K562 (cell line): ENCODE measurements at regions not wholly inside any gene's neighbourhood (a gene's known extent, or its start where the extent isn't known, plus 50 kb on each side); places are given as distances from the start of the nearest gene placed in this dataset.

Source experiments
- ATAC-seq: fragments of 200-7000 bp; cut with Tn5 transposase; 3 replicates; pipeline ENCODE4 v1.9.1; 2020; ENCODE audit warnings: moderate library complexity
- BruUV-seq: library from RNA; stranded (reverse); fragments of 400-500 nt; replicated peaks from 2 replicates; lab custom pipeline; 2021; lab: Mats Ljungman, UMichigan
- CTCF ChIA-PET: fragments of 300-600 bp; formaldehyde crosslinking; extraction: SDS; loops from one replicate; lab custom pipeline; 2021; ENCODE audit warnings: low intra/inter-chr PET ratio; lab: Yijun Ruan, JAX
- POLR2A ChIA-PET: fragments of 300-600, 350-650 bp; sonication (Branson Sonifier 250); formaldehyde crosslinking; extraction: SDS; loops from one replicate; lab custom pipeline; 2021; ENCODE audit warnings: antibody characterized with exemption, inconsistent platforms; lab: Yijun Ruan, JAX
- DNase-seq, 4 experiments: peaks; one replicate each; pipeline versions ENCODE4 v3.0.0 to v3.0.0-alpha.2; 2011 to 2018; ENCODE audit warnings: low spot score in 3 of 4, mixed read lengths in 3 of 4; ENCODE audit errors: extremely low read depth in 1 of 4
- FAIRE-seq: peaks from 2 replicates; lab custom pipeline; 2011; peaks lifted over from hg19 to GRCh38; lab: Jason Lieb, UNC
- H2AFZ ChIP-seq: 2 replicates; pipeline ENCODE4 v1.6.0; 2011; ENCODE audit warnings: low read depth, low read length, control low read depth, inconsistent platforms
- H3K27ac ChIP-seq: fragments of 200-600 bp; 3 replicates; pipeline ENCODE4 v1.8.0; 2011; ENCODE audit warnings: low read depth, mild to moderate bottlenecking, control low read depth, inconsistent platforms, low read length, moderate library complexity, mixed read lengths; ENCODE audit errors: extremely low read depth
- H3K27me3 ChIP-seq, 2 experiments: fragments of 300-600 bp in 1 of 2; 2 replicates in 1 of 2; 3 replicates in 1 of 2; pipeline versions ENCODE4 v1.6.0 to v1.8.0; 2011; ENCODE audit warnings: inconsistent platforms in 2 of 2, low read length in 2 of 2, mild to moderate bottlenecking in 1 of 2, mixed read lengths in 1 of 2, moderate library complexity in 1 of 2; ENCODE audit not compliant: control insufficient read depth in 2 of 2, insufficient read depth in 2 of 2
- H3K36me3 ChIP-seq: fragments of 300-600 bp; 3 replicates; pipeline ENCODE4 v1.8.0; 2011; ENCODE audit warnings: mild to moderate bottlenecking, low read length, inconsistent platforms; ENCODE audit not compliant: control insufficient read depth, insufficient read depth
- H3K4me1 ChIP-seq, 2 experiments: fragments of 200-600 bp in 1 of 2; replicated peaks in 1 of 2; 2 replicates in 1 of 2; 3 replicates in 1 of 2; pipeline versions ENCODE4 v1.5.1 to v1.8.0; 2011; ENCODE audit warnings: inconsistent platforms in 2 of 2, low read length in 2 of 2, mild to moderate bottlenecking in 1 of 2, mixed read lengths in 1 of 2, moderate library complexity in 1 of 2; ENCODE audit not compliant: control insufficient read depth in 2 of 2, insufficient read depth in 2 of 2
- H3K4me2 ChIP-seq: 2 replicates; pipeline ENCODE4 v1.6.1; 2011; ENCODE audit warnings: low read length, control low read depth, inconsistent platforms, mixed read lengths; ENCODE audit not compliant: insufficient read depth
- H3K4me3 ChIP-seq: fragments of 200-600 bp; sonication (generic), shearing (Covaris generic); 2 replicates; pipeline ENCODE4 v1.5.1; 2016; ENCODE audit warnings: control low read depth, inconsistent platforms
- H3K79me2 ChIP-seq: fragments of 200-600 bp; 3 replicates; pipeline ENCODE4 v1.8.0; 2011; ENCODE audit warnings: low read length, inconsistent platforms; ENCODE audit not compliant: control insufficient read depth, insufficient read depth
- H3K9ac ChIP-seq, 2 experiments: 2 replicates each; pipeline versions ENCODE4 v1.6.0 to v1.6.1; 2011; ENCODE audit warnings: low read depth in 2 of 2, low read length in 2 of 2, control low read depth in 1 of 2, inconsistent platforms in 1 of 2, mild to moderate bottlenecking in 1 of 2, mixed read lengths in 1 of 2; ENCODE audit not compliant: insufficient read depth in 1 of 2
- H3K9me1 ChIP-seq: one replicate; pipeline ENCODE4 v1.6.0; 2011; ENCODE audit warnings: inconsistent platforms, mild to moderate bottlenecking, low read length, moderate library complexity; ENCODE audit not compliant: control insufficient read depth, insufficient read depth
- H3K9me3 ChIP-seq: replicated peaks from 2 replicates; pipeline ENCODE4 v1.5.1; 2011; ENCODE audit warnings: low read depth, low read length, inconsistent platforms; ENCODE audit not compliant: control insufficient read depth, insufficient read depth
- H4K20me1 ChIP-seq: replicated peaks from 2 replicates; pipeline ENCODE4 v1.6.1; 2011; ENCODE audit warnings: low read length, inconsistent platforms, mixed read lengths; ENCODE audit not compliant: control insufficient read depth, insufficient read depth
- DMBX1 ChIP-seq: fragments of 250-450 bp; sonication (Bioruptor Pico); IDR thresholded peaks from 2 replicates; pipeline ENCODE4 v1.8.0; 2022; ENCODE audit warnings: inconsistent platforms, mild to moderate bottlenecking, moderate library complexity, borderline replicate concordance
- FOXM1 ChIP-seq, 2 experiments: fragments of 450-650 bp in 1 of 2; sonication (generic) in 1 of 2; formaldehyde crosslinking in 1 of 2; IDR thresholded peaks; 2 replicates each; pipeline versions ENCODE4 v1.6.1 to v1.9.0; 2017 to 2022; ENCODE audit warnings: low read depth in 2 of 2, mild to moderate bottlenecking in 2 of 2, missing genetic modification reagents in 1 of 2, moderate library complexity in 1 of 2
- HNRNPH1 ChIP-seq: fragments of 200-400 bp; formaldehyde crosslinking; optimal IDR thresholded peaks from 2 replicates; pipeline ENCODE3; 2017; ENCODE audit warnings: low read depth, mild to moderate bottlenecking, low read length, moderate library complexity
- HNRNPK ChIP-seq: fragments of 200-400 bp; formaldehyde crosslinking; IDR thresholded peaks from one replicate; pipeline ENCODE4 v1.6.1; 2018; ENCODE audit warnings: mild to moderate bottlenecking, low read depth, low read length; ENCODE audit not compliant: poor library complexity, severe bottlenecking
- KDM4B ChIP-seq, 2 experiments: fragments of 450-650 bp in 1 of 2; sonication (generic) in 1 of 2; IDR thresholded peaks; 2 replicates each; pipeline ENCODE4 v1.6.1; 2016 to 2017; ENCODE audit warnings: borderline replicate concordance in 2 of 2, antibody characterized with exemption in 1 of 2, low read depth in 1 of 2, mild to moderate bottlenecking in 1 of 2
- SPI1 ChIP-seq: IDR thresholded peaks from 2 replicates; pipeline ENCODE4 v1.6.1; 2011; ENCODE audit warnings: low read depth, low read length, control low read depth, borderline replicate concordance
- TOE1 ChIP-seq, 2 experiments: fragments of 450-650 bp in 1 of 2; sonication (generic) in 1 of 2; formaldehyde crosslinking in 1 of 2; IDR thresholded peaks; 2 replicates each; pipeline versions ENCODE4 v1.7.1 to v1.8.0; 2016 to 2022; ENCODE audit warnings: borderline replicate concordance in 2 of 2, mild to moderate bottlenecking in 2 of 2, antibody characterized with exemption in 1 of 2, inconsistent platforms in 1 of 2, low read depth in 1 of 2, missing genetic modification reagents in 1 of 2, moderate library complexity in 1 of 2
- ZBED1 ChIP-seq: IDR thresholded peaks from 2 replicates; pipeline ENCODE4 v1.6.1; 2014
- in situ Hi-C: fragments of 300-500 bp; cut with MboI; formaldehyde crosslinking; loops from 4 replicates; pipeline ENCODE4 v1.15.0; 2018; ENCODE audit warnings: inconsistent platforms, mixed read lengths
- intact Hi-C: fragments of 100-400 bp; cut with micrococcal nuclease; formaldehyde crosslinking; loops from 2 replicates; pipeline ENCODE4 v1.14.2; 2022
- TF ChIP-seq, protein P1 (sequence below): fragments of 450-650 bp; formaldehyde crosslinking; IDR thresholded peaks from 2 replicates; pipeline ENCODE4 v1.4.0; 2020; ENCODE audit warnings: mild to moderate bottlenecking, moderate library complexity

GRCh38 chr5:9903801-9904200 lies 273.6 kb upstream of the TAS2R1 start:
- Histone ChIP-seq H2AFZ (no peak overlapping the region), H3K9ac (no peak overlapping the region), H4K20me1 (no peaks in the 10 kb centered on the region), H3K36me3 (no peaks in the 10 kb centered on the region), H3K9me3 (no peaks in the 10 kb centered on the region), H3K27ac (no peak overlapping the region), H3K4me1 (no peaks in the 10 kb centered on the region), H3K27me3 (0 out of 5 replicates have a peak, but pooled peaks cover 0 to 4% of the 10 kb centered on the region in 2 experiments), H3K4me3 (no peak overlapping the region), H3K4me2 (no peak overlapping the region), H3K79me2 (no peaks in the 10 kb centered on the region), H3K9me1 (no peaks in the 10 kb centered on the region)
- DNase-seq: no peak
- in situ Hi-C loops (no loop called here), intact Hi-C loops (no loop called here)
- BruUV-seq: no TSS peak
- CTCF ChIA-PET: no interaction called here
- TF ChIP-seq ZBED1: no peak
- no peak for TF ChIP-seq FOXM1 (IDR thresholded peaks at IDR 0.05; ENCODE audit: low read depth)
- no peak for TF ChIP-seq FOXM1 (CRISPR knock-in tag; IDR thresholded peaks at IDR 0.05; ENCODE audit: low read depth)
- TF ChIP-seq KDM4B (IDR thresholded peaks at IDR 0.05; ENCODE audit: borderline replicate concordance in 2 of 2, low read depth in 1 of 2): no peak
- no peak for TF ChIP-seq DMBX1
- no peak for TF ChIP-seq SPI1
- TF ChIP-seq HNRNPH1: no peak
- no peak for TF ChIP-seq TOE1 (IDR thresholded peaks at IDR 0.05; ENCODE audit: borderline replicate concordance)
- TF ChIP-seq TOE1 (CRISPR knock-in tag; IDR thresholded peaks at IDR 0.05; ENCODE audit: borderline replicate concordance, low read depth): no peak
- TF ChIP-seq, protein P1, sequence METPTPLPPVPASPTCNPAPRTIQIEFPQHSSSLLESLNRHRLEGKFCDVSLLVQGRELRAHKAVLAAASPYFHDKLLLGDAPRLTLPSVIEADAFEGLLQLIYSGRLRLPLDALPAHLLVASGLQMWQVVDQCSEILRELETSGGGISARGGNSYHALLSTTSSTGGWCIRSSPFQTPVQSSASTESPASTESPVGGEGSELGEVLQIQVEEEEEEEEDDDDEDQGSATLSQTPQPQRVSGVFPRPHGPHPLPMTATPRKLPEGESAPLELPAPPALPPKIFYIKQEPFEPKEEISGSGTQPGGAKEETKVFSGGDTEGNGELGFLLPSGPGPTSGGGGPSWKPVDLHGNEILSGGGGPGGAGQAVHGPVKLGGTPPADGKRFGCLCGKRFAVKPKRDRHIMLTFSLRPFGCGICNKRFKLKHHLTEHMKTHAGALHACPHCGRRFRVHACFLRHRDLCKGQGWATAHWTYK (CRISPR knock-in tag): no peak
- no peak for TF ChIP-seq HNRNPK
- no peak for FAIRE-seq
- no peak for ATAC-seq
- POLR2A ChIA-PET: no interaction called here
